ENCODE measurements at regions not wholly inside any gene's neighbourhood (a gene's known extent, or its start where the extent isn't known, plus 50 kb on each side); places are given as distances from the start of the nearest gene placed in this dataset.

DNA sequence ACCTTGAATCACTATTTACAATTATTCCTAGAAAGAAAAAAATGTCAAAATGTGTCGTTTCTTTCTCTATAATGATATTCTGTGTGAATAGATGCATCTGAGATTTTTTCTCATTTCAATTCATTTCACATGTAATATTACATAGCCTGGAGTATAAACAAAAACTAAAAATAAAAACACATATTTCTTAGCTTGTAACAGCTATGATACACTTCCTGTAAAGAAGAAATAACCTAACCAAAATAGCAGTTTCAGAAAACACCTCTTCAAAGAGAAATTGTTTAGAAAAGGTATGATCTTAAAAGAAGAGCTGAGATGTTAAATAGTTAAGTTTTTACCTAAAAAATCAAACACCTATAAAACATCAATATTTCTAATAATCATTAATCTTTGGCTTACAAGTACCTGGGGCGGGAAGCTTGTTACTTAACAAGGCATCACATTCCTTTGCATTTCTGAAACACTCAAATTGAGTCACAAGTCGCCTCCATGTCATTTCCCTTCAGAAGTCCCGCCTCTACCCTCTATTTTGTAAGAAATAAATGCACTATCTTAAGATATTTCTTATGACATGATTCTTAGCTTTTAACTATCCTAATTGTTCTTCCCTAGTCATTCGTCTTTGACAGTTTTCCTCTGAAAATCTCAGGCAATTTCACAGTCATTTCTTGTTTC lies 76.5 kb downstream of the PCDH18 start:
- TF ChIP-seq FOSL1 (IDR thresholded peaks at IDR 0.05; ENCODE audit: low read depth) (no peak), EZH2phosphoT487 (IDR thresholded peaks at IDR 0.05; ENCODE audit: borderline replicate concordance) (no peak), POLR2A (IDR thresholded peaks at IDR 0.05; ENCODE audit: borderline replicate concordance, extremely low read depth, insufficient read depth, insufficient read length) (no peak), YY1 (IDR thresholded peaks at IDR 0.05; ENCODE audit: extremely low read depth, insufficient replicate concordance, low read depth, low read length) (no peak), EZH2 (IDR thresholded peaks at IDR 0.05) (no peak), RAD21 (IDR thresholded peaks at IDR 0.05; ENCODE audit: low read depth) (no peak)
- TF ChIP-seq, protein P1, sequence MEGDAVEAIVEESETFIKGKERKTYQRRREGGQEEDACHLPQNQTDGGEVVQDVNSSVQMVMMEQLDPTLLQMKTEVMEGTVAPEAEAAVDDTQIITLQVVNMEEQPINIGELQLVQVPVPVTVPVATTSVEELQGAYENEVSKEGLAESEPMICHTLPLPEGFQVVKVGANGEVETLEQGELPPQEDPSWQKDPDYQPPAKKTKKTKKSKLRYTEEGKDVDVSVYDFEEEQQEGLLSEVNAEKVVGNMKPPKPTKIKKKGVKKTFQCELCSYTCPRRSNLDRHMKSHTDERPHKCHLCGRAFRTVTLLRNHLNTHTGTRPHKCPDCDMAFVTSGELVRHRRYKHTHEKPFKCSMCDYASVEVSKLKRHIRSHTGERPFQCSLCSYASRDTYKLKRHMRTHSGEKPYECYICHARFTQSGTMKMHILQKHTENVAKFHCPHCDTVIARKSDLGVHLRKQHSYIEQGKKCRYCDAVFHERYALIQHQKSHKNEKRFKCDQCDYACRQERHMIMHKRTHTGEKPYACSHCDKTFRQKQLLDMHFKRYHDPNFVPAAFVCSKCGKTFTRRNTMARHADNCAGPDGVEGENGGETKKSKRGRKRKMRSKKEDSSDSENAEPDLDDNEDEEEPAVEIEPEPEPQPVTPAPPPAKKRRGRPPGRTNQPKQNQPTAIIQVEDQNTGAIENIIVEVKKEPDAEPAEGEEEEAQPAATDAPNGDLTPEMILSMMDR (IDR thresholded peaks at IDR 0.05 in 2 of 3, conservative IDR thresholded peaks at IDR 0.05 in 1 of 3; ENCODE audit: borderline replicate concordance in 1 of 3, insufficient read depth in 1 of 3, low read depth in 2 of 3, low read length in 2 of 3): no peak
- TF ChIP-seq, protein P2, sequence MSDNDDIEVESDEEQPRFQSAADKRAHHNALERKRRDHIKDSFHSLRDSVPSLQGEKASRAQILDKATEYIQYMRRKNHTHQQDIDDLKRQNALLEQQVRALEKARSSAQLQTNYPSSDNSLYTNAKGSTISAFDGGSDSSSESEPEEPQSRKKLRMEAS (IDR thresholded peaks at IDR 0.05): no peak
- TF ChIP-seq, protein P3, sequence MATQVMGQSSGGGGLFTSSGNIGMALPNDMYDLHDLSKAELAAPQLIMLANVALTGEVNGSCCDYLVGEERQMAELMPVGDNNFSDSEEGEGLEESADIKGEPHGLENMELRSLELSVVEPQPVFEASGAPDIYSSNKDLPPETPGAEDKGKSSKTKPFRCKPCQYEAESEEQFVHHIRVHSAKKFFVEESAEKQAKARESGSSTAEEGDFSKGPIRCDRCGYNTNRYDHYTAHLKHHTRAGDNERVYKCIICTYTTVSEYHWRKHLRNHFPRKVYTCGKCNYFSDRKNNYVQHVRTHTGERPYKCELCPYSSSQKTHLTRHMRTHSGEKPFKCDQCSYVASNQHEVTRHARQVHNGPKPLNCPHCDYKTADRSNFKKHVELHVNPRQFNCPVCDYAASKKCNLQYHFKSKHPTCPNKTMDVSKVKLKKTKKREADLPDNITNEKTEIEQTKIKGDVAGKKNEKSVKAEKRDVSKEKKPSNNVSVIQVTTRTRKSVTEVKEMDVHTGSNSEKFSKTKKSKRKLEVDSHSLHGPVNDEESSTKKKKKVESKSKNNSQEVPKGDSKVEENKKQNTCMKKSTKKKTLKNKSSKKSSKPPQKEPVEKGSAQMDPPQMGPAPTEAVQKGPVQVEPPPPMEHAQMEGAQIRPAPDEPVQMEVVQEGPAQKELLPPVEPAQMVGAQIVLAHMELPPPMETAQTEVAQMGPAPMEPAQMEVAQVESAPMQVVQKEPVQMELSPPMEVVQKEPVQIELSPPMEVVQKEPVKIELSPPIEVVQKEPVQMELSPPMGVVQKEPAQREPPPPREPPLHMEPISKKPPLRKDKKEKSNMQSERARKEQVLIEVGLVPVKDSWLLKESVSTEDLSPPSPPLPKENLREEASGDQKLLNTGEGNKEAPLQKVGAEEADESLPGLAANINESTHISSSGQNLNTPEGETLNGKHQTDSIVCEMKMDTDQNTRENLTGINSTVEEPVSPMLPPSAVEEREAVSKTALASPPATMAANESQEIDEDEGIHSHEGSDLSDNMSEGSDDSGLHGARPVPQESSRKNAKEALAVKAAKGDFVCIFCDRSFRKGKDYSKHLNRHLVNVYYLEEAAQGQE (IDR thresholded peaks at IDR 0.05; ENCODE audit: low read depth): no peak

Measured in HCT116 (cell line).